ENCODE measurements at regions not wholly inside any gene's neighbourhood (a gene's known extent, or its start where the extent isn't known, plus 50 kb on each side); places are given as distances from the start of the nearest gene placed in this dataset.

DNA sequence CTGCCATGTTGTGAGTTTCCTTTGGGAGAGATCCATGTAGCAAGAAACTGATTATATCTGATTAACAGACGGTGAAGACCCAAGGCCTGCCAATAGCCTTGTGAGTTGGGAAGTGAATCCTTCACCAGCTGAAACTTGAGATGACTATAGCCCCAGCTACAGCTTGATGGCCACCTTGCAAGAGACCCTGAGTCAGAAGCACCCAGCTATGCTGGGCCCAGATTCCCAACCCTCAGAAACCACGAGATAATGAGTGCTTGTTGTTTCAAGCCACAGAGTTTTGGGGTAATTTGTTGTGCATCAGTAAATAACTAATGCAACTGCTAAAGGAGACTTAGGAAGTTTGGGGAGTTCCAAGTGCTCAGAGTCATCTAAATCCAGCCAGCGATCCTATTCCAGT, 80.3 kb downstream of the AVPR1A start:
- WGBS, 4 donors, result 56 to 75% (median 69%) methylated on average over 3 of the region's 3 CpGs
- no peak overlapping the region for H3K27ac ChIP-seq
- H3K9me3 ChIP-seq (replicated peaks in 1 of 3), result no peaks in the 10 kb centered on the region
- H3K36me3 ChIP-seq (replicated peaks in 1 of 2), result no peaks in the 10 kb centered on the region
- H3K4me3 ChIP-seq, result no peak overlapping the region
- H3K27me3 ChIP-seq, result no peaks in the 10 kb centered on the region
- DNase-seq, result no peak
- TF ChIP-seq, protein P1, sequence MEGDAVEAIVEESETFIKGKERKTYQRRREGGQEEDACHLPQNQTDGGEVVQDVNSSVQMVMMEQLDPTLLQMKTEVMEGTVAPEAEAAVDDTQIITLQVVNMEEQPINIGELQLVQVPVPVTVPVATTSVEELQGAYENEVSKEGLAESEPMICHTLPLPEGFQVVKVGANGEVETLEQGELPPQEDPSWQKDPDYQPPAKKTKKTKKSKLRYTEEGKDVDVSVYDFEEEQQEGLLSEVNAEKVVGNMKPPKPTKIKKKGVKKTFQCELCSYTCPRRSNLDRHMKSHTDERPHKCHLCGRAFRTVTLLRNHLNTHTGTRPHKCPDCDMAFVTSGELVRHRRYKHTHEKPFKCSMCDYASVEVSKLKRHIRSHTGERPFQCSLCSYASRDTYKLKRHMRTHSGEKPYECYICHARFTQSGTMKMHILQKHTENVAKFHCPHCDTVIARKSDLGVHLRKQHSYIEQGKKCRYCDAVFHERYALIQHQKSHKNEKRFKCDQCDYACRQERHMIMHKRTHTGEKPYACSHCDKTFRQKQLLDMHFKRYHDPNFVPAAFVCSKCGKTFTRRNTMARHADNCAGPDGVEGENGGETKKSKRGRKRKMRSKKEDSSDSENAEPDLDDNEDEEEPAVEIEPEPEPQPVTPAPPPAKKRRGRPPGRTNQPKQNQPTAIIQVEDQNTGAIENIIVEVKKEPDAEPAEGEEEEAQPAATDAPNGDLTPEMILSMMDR (IDR thresholded peaks at IDR 0.05), result no peak
- intact Hi-C loops (cut with DNase I), result no loop called here
- no peaks in the 10 kb centered on the region for H3K4me1 ChIP-seq (replicated peaks in 1 of 2)

GRCh38 chr12:63069860-63070617, 81.0 kb downstream of the AVPR1A start:
- no peaks in the 10 kb centered on the region for H3K36me3 ChIP-seq (replicated peaks in 1 of 2)
- H3K27me3 ChIP-seq, result no peaks in the 10 kb centered on the region
- TF ChIP-seq POLR2A (IDR thresholded peaks at IDR 0.05), result no peak
- TF ChIP-seq, protein P1 (IDR thresholded peaks at IDR 0.05), result no peak
- no peaks in the 10 kb centered on the region for H3K9me3 ChIP-seq (replicated peaks in 1 of 3)
- H3K4me1 ChIP-seq (replicated peaks in 1 of 2), result no peaks in the 10 kb centered on the region
- no peak for DNase-seq
- H3K4me3 ChIP-seq, result no peak overlapping the region
- no peak overlapping the region for H3K27ac ChIP-seq
- intact Hi-C loops (cut with DNase I), result no loop called here
- 63 to 87% (median 73%) methylated on average over 3 of the region's 3 CpGs for WGBS, 4 donors

GRCh38 chr12:63068857-63069442, 82.1 kb downstream of the AVPR1A start:
- H3K27ac ChIP-seq, result no peak overlapping the region
- no peaks in the 10 kb centered on the region for H3K27me3 ChIP-seq
- TF ChIP-seq POLR2A (IDR thresholded peaks at IDR 0.05), result no peak
- TF ChIP-seq, protein P1 (IDR thresholded peaks at IDR 0.05), result peak; percentile 16 to 54 (median 41)
- no peaks in the 10 kb centered on the region for H3K4me1 ChIP-seq (replicated peaks in 1 of 2)
- no peaks in the 10 kb centered on the region for H3K36me3 ChIP-seq (replicated peaks in 1 of 2)
- intact Hi-C loops (cut with DNase I), result no loop called here
- peak in 1 of 7 donors; percentile 26 for DNase-seq
- WGBS, 4 donors, result 3 to 8% (median 5%) methylated on average over 2 of the region's 2 CpGs
- H3K4me3 ChIP-seq, result no peak overlapping the region
- no peaks in the 10 kb centered on the region for H3K9me3 ChIP-seq (replicated peaks in 1 of 3)

- no peaks in the 10 kb centered on the region for H3K36me3 ChIP-seq (replicated peaks in 1 of 2)
- no peak overlapping the region for H3K4me3 ChIP-seq
- TF ChIP-seq, protein P1 (IDR thresholded peaks at IDR 0.05), result no peak
- TF ChIP-seq POLR2A (IDR thresholded peaks at IDR 0.05), result no peak
- WGBS, 4 donors, result 33 to 57% (median 51%) methylated on average over 4 of the region's 4 CpGs
- no peak overlapping the region for H3K27ac ChIP-seq
- DNase-seq, result no peak
- H3K4me1 ChIP-seq (replicated peaks in 1 of 2), result no peaks in the 10 kb centered on the region
- intact Hi-C loops (cut with DNase I), result no loop called here
- H3K9me3 ChIP-seq (replicated peaks in 1 of 3), result no peaks in the 10 kb centered on the region
- no peaks in the 10 kb centered on the region for H3K27me3 ChIP-seq
These were observed 84.2 kb downstream of the AVPR1A start for GRCh38 chr12:63066782-63067181.

All from adrenal gland (tissue), 9 donors.